SK-N-SH treated with all-trans-retinoic acid at 6 μM for 48 hours (cell line): ENCODE measurements at regions not wholly inside any gene's neighbourhood (a gene's known extent, or its start where the extent isn't known, plus 50 kb on each side); places are given as distances from the start of the nearest gene placed in this dataset.

Experiments used
- CREB5 ChIP-seq: fragments of 250-450 bp; sonication (Bioruptor Pico); IDR thresholded peaks from 2 replicates; pipeline ENCODE4 v1.5.1; 2020; ENCODE audit warnings: low read depth, mild to moderate bottlenecking, moderate library complexity
- PATZ1 ChIP-seq: fragments of 250-450 bp; sonication (Bioruptor Pico); IDR thresholded peaks from 2 replicates; pipeline ENCODE4 v1.8.0; 2020; ENCODE audit warnings: mild to moderate bottlenecking, moderate library complexity, borderline replicate concordance
- PPARA ChIP-seq: fragments of 250-450 bp; sonication (Bioruptor Pico); IDR thresholded peaks from 2 replicates; pipeline ENCODE4 v1.5.0; 2020; ENCODE audit warnings: mild to moderate bottlenecking, borderline replicate concordance
- TOX ChIP-seq: fragments of 250-450 bp; sonication (Bioruptor Pico); IDR thresholded peaks from 2 replicates; pipeline ENCODE4 v1.8.0; 2021; ENCODE audit warnings: mild to moderate bottlenecking, moderate library complexity, borderline replicate concordance
- ZNF8 ChIP-seq: fragments of 450-650 bp; formaldehyde crosslinking; IDR thresholded peaks from 2 replicates; pipeline ENCODE4 v1.5.0; 2020; ENCODE audit warnings: mild to moderate bottlenecking, moderate library complexity

- TF ChIP-seq PATZ1 (CRISPR knock-in tag): no peak
- TF ChIP-seq PPARA (CRISPR knock-in tag): no peak
- no peak for TF ChIP-seq CREB5
- no peak for TF ChIP-seq ZNF8 (CRISPR knock-in tag)
- TF ChIP-seq TOX: no peak
Measured at GRCh38 chr5:85052826-85053225, 668.1 kb upstream of the EDIL3 start.
